ENCODE measurements at regions not wholly inside any gene's neighbourhood (a gene's known extent, or its start where the extent isn't known, plus 50 kb on each side); places are given as distances from the start of the nearest gene placed in this dataset. TPM values are rescaled to one million over a fixed set of nuclear protein-coding genes. Genes with fewer than 3 reads are reported as not detected.

Small RNA genes in the stretch of these regions (microRNA-seq; reads per million reads assigned to microRNA genes)
- gene MIR5186 (ENCODE audit: borderline number of aligned reads): not detected

Data from left ventricle myocardium superior (tissue), 1 donor.